ENCODE measurements at regions not wholly inside any gene's neighbourhood (a gene's known extent, or its start where the extent isn't known, plus 50 kb on each side); places are given as distances from the start of the nearest gene placed in this dataset.

- no peaks in the 10 kb centered on the region for H3K36me3 Mint-ChIP-seq (ENCODE audit: low read depth)
- H3K27ac Mint-ChIP-seq, result no peak overlapping the region
- DNase-seq, result no peak
- H3K4me3 Mint-ChIP-seq, result no peak overlapping the region
- no peaks in the 10 kb centered on the region for H3K27me3 Mint-ChIP-seq (ENCODE audit: low read depth, poor library complexity)
- H3K9me3 Mint-ChIP-seq, result peaks cover 4% of the 10 kb centered on the region
- no peaks in the 10 kb centered on the region for H3K4me1 Mint-ChIP-seq
- TF ChIP-seq CTCF (IDR thresholded peaks at IDR 0.05), result no peak
These were observed 229.2 kb downstream of the SQOR start for GRCh38 chr15:45863881-45864580.

- H3K9me3 Mint-ChIP-seq, result peaks cover 6% of the 10 kb centered on the region
- H3K27me3 Mint-ChIP-seq (ENCODE audit: low read depth, poor library complexity), result no peaks in the 10 kb centered on the region
- DNase-seq, result no peak
- no peak for TF ChIP-seq CTCF (IDR thresholded peaks at IDR 0.05)
- H3K27ac Mint-ChIP-seq, result no peak overlapping the region
- H3K4me3 Mint-ChIP-seq, result no peak overlapping the region
- peaks cover 4% of the 10 kb centered on the region for H3K36me3 Mint-ChIP-seq (ENCODE audit: low read depth)
- H3K4me1 Mint-ChIP-seq, result no peaks in the 10 kb centered on the region
These were observed 231.8 kb downstream of the SQOR start for GRCh38 chr15:45866616-45867015.

GRCh38 chr15:45867281-45867680 is 232.5 kb downstream of the SQOR start:
- H3K27me3 Mint-ChIP-seq (ENCODE audit: low read depth, poor library complexity), result no peaks in the 10 kb centered on the region
- no peak overlapping the region for H3K4me3 Mint-ChIP-seq
- H3K4me1 Mint-ChIP-seq, result no peaks in the 10 kb centered on the region
- peaks cover 13% of the 10 kb centered on the region for H3K9me3 Mint-ChIP-seq
- no peak for TF ChIP-seq CTCF (IDR thresholded peaks at IDR 0.05)
- H3K27ac Mint-ChIP-seq, result no peak overlapping the region
- peaks cover 11% of the 10 kb centered on the region for H3K36me3 Mint-ChIP-seq (ENCODE audit: low read depth)
- no peak for DNase-seq

GRCh38 chr15:45868109-45868691 is 233.4 kb downstream of the SQOR start:
- no peak for DNase-seq
- no peak for TF ChIP-seq CTCF (IDR thresholded peaks at IDR 0.05)
- H3K27me3 Mint-ChIP-seq (ENCODE audit: low read depth, poor library complexity), result no peaks in the 10 kb centered on the region
- H3K36me3 Mint-ChIP-seq (ENCODE audit: low read depth), result peaks cover 18% of the 10 kb centered on the region
- no peak overlapping the region for H3K4me3 Mint-ChIP-seq
- H3K4me1 Mint-ChIP-seq, result no peaks in the 10 kb centered on the region
- H3K9me3 Mint-ChIP-seq, result peaks cover 20% of the 10 kb centered on the region
- no peak overlapping the region for H3K27ac Mint-ChIP-seq

GRCh38 chr15:45869034-45869668 is 234.3 kb downstream of the SQOR start:
- Mint-ChIP-seq H3K27me3 (ENCODE audit: low read depth, poor library complexity) (no peaks in the 10 kb centered on the region), H3K4me3 (no peak overlapping the region), H3K36me3 (ENCODE audit: low read depth) (peaks cover 18% of the 10 kb centered on the region), H3K9me3 (peaks cover 23% of the 10 kb centered on the region), H3K4me1 (no peaks in the 10 kb centered on the region), H3K27ac (no peak overlapping the region)
- no peak for TF ChIP-seq CTCF (IDR thresholded peaks at IDR 0.05)
- DNase-seq, result no peak

All from nephron progenitor cell (in vitro differentiated cells).